Mammary epithelial cell (primary cell): ENCODE measurements at regions not wholly inside any gene's neighbourhood (a gene's known extent, or its start where the extent isn't known, plus 50 kb on each side); places are given as distances from the start of the nearest gene placed in this dataset.

Source experiments
- EZH2 ChIP-seq: IDR thresholded peaks from 2 replicates; pipeline ENCODE4 v1.6.1; 2012; ENCODE audit warnings: low read length, inconsistent platforms, borderline replicate concordance
- TF ChIP-seq, protein P1 (sequence below), 2 donors: IDR thresholded peaks in 1 of 2; conservative IDR thresholded peaks in 1 of 2; 2 replicates each; pipeline ENCODE4 v1.5.1; 2011 to 2012; ENCODE audit warnings: inconsistent platforms in 2 of 2, low read length in 2 of 2, mild to moderate bottlenecking in 2 of 2, control low read depth in 1 of 2, low read depth in 1 of 2; ENCODE audit not compliant: insufficient read depth in 1 of 2; ENCODE audit errors: extremely low read depth in 1 of 2

DNA sequence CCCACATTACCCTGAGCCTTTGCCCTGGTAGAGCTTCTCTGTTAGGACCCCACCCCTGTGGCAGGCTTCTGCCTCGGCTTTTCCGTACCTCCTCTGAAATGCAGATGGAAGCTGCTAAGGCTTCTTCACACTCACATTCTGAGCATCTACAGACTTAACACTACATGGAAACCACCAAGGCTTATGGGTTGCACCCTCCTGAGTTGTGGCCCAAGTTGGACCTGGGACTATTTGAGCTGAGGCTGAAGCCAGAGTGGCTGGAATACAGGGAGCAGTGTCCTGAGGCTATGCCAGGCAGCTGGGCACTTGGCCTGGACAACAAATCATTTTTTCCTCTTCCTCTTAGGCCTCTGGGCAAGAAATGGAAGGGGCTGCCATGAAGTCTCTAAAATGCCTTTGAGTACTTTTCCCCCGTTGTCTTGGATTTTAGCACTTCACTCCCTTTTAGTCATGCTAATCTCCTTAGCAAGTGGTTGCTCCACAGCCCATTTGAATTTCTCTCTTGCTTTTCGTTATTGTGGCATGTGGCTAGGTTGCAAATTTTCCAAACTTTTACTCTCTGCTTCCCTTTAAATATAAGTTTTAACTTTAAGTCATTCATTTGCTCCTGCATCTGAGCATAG, 114.8 kb upstream of the FIBIN start:
- TF ChIP-seq, protein P1, sequence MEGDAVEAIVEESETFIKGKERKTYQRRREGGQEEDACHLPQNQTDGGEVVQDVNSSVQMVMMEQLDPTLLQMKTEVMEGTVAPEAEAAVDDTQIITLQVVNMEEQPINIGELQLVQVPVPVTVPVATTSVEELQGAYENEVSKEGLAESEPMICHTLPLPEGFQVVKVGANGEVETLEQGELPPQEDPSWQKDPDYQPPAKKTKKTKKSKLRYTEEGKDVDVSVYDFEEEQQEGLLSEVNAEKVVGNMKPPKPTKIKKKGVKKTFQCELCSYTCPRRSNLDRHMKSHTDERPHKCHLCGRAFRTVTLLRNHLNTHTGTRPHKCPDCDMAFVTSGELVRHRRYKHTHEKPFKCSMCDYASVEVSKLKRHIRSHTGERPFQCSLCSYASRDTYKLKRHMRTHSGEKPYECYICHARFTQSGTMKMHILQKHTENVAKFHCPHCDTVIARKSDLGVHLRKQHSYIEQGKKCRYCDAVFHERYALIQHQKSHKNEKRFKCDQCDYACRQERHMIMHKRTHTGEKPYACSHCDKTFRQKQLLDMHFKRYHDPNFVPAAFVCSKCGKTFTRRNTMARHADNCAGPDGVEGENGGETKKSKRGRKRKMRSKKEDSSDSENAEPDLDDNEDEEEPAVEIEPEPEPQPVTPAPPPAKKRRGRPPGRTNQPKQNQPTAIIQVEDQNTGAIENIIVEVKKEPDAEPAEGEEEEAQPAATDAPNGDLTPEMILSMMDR (conservative IDR thresholded peaks at IDR 0.05 in 1 of 2, IDR thresholded peaks at IDR 0.05 in 1 of 2; ENCODE audit: extremely low read depth in 1 of 2, insufficient read depth in 1 of 2, low read depth in 1 of 2, low read length in 2 of 2): no peak
- no peak for TF ChIP-seq EZH2
